B cell (primary cell): ENCODE measurements at regions not wholly inside any gene's neighbourhood (a gene's known extent, or its start where the extent isn't known, plus 50 kb on each side); places are given as distances from the start of the nearest gene placed in this dataset.

Source experiments
- CTCF ChIP-seq: fragments of 200-600 bp; IDR thresholded peaks from one replicate; pipeline ENCODE4 v1.8.0; 2022; ENCODE audit warnings: antibody characterized with exemption, mild to moderate bottlenecking
- EZH2 ChIP-seq: IDR thresholded peaks from 2 replicates; pipeline ENCODE4 v1.6.1; 2012; ENCODE audit warnings: borderline replicate concordance, low read depth, mild to moderate bottlenecking, moderate library complexity, low read length; ENCODE audit not compliant: insufficient read depth, poor library complexity, severe bottlenecking

GRCh38 chr7:68807666-68808065 lies 790.6 kb upstream of the AUTS2 start:
- TF ChIP-seq CTCF (no peak), EZH2 (no peak)
